Activated B cell treated with CpG ODN at 0.5 μM for 24 hours (primary cell): ENCODE measurements at regions not wholly inside any gene's neighbourhood (a gene's known extent, or its start where the extent isn't known, plus 50 kb on each side); places are given as distances from the start of the nearest gene placed in this dataset.

ENCODE experiments used
- ATAC-seq: fragments of 200-7000 bp; cut with Tn5 transposase; one replicate; pipeline ENCODE4 v1.10.0; 2021; ENCODE audit warnings: low read depth, mild to moderate bottlenecking, moderate library complexity
- CTCF ChIA-PET: fragments of 350-600 bp; sonication (Branson Sonifier 250); formaldehyde crosslinking; loops from one replicate; lab custom pipeline; 2021; ENCODE audit warnings: antibody characterized with exemption; lab: Charles Lee
- POLR2A ChIA-PET: fragments of 350-600 bp; sonication (Branson Sonifier 250); formaldehyde crosslinking; loops from one replicate; lab custom pipeline; 2021; ENCODE audit warnings: antibody characterized with exemption; lab: Charles Lee
- DNase-seq: peaks from one replicate; pipeline ENCODE4 v3.0.0; 2022
- H3K27ac Mint-ChIP-seq: one replicate; pipeline ENCODE4 v1.8.0; 2020; ENCODE audit warnings: mixed read lengths
- H3K27me3 Mint-ChIP-seq: one replicate; pipeline ENCODE4 v1.8.0; 2021; ENCODE audit warnings: mixed read lengths
- H3K36me3 Mint-ChIP-seq: one replicate; pipeline ENCODE4 v1.8.0; 2021; ENCODE audit warnings: low read depth, mixed read lengths
- H3K4me1 Mint-ChIP-seq: one replicate; pipeline ENCODE4 v1.8.0; 2021; ENCODE audit warnings: mixed read lengths
- H3K4me3 Mint-ChIP-seq: one replicate; pipeline ENCODE4 v1.8.0; 2020; ENCODE audit warnings: mild to moderate bottlenecking, mixed read lengths
- H3K9me3 Mint-ChIP-seq: one replicate; pipeline ENCODE4 v1.8.0; 2020; ENCODE audit warnings: mixed read lengths
- CTCF ChIP-seq: fragments of 200-600 bp; IDR thresholded peaks from one replicate; pipeline ENCODE4 v1.8.0; 2022; ENCODE audit warnings: antibody characterized with exemption, mild to moderate bottlenecking
- intact Hi-C: fragments of 100-400 bp; cut with micrococcal nuclease; formaldehyde crosslinking; loops from one replicate; pipeline ENCODE4 v1.15.1; 2024

GRCh38 chr7:1325246-1325645 lies 92.6 kb downstream of the UNCX start:
- ATAC-seq (no peak), DNase-seq (no peak)
- H3K4me3 Mint-ChIP-seq, result no peak overlapping the region
- H3K9me3 Mint-ChIP-seq, result no peaks in the 10 kb centered on the region
- CTCF ChIA-PET, result no interaction called here
- H3K36me3 Mint-ChIP-seq, result no peaks in the 10 kb centered on the region
- H3K4me1 Mint-ChIP-seq, result no peaks in the 10 kb centered on the region
- TF ChIP-seq CTCF, result no peak
- H3K27ac Mint-ChIP-seq, result no peak overlapping the region
- intact Hi-C loops, result no loop called here
- POLR2A ChIA-PET, result no interaction called here
- H3K27me3 Mint-ChIP-seq, result peaks cover 7% of the 10 kb centered on the region

GRCh38 chr7:1325646-1326510 lies 93.2 kb downstream of the UNCX start:
- Mint-ChIP-seq H3K4me3 (no peak overlapping the region), H3K27ac (no peak overlapping the region), H3K9me3 (no peaks in the 10 kb centered on the region), H3K4me1 (no peaks in the 10 kb centered on the region), H3K36me3 (no peaks in the 10 kb centered on the region), H3K27me3 (peaks cover 7% of the 10 kb centered on the region)
- DNase-seq, result no peak
- no peak for TF ChIP-seq CTCF
- ATAC-seq, result no peak
- ChIA-PET CTCF (no interaction called here), POLR2A (no interaction called here)
- intact Hi-C loops, result no loop called here

- Mint-ChIP-seq H3K27ac (no peak overlapping the region), H3K27me3 (peaks cover 7% of the 10 kb centered on the region), H3K36me3 (no peaks in the 10 kb centered on the region), H3K9me3 (no peaks in the 10 kb centered on the region), H3K4me3 (no peak overlapping the region), H3K4me1 (no peaks in the 10 kb centered on the region)
- POLR2A ChIA-PET, result no interaction called here
- ATAC-seq (no peak), DNase-seq (no peak)
- intact Hi-C loops, result no loop called here
- CTCF ChIA-PET, result no interaction called here
- no peak for TF ChIP-seq CTCF
These were observed 93.8 kb downstream of the UNCX start for GRCh38 chr7:1326511-1326785.

GRCh38 chr7:1329261-1329660 lies 96.6 kb downstream of the UNCX start:
- intact Hi-C loops, result no loop called here
- no peak for TF ChIP-seq CTCF
- Mint-ChIP-seq H3K27ac (no peak overlapping the region), H3K36me3 (no peaks in the 10 kb centered on the region), H3K4me1 (no peaks in the 10 kb centered on the region), H3K27me3 (peaks cover 9% of the 10 kb centered on the region), H3K9me3 (peaks cover under 1% of the 10 kb centered on the region), H3K4me3 (no peak overlapping the region)
- DNase-seq (no peak), ATAC-seq (no peak)
- ChIA-PET CTCF (no interaction called here), POLR2A (no interaction called here)

- POLR2A ChIA-PET, result no interaction called here
- peaks cover 2% of the 10 kb centered on the region for H3K9me3 Mint-ChIP-seq
- intact Hi-C loops, result no loop called here
- no peak overlapping the region for H3K27ac Mint-ChIP-seq
- CTCF ChIA-PET, result no interaction called here
- no peaks in the 10 kb centered on the region for H3K4me1 Mint-ChIP-seq
- H3K27me3 Mint-ChIP-seq, result peaks cover 8% of the 10 kb centered on the region
- ATAC-seq (no peak), DNase-seq (no peak)
- no peak overlapping the region for H3K4me3 Mint-ChIP-seq
- no peaks in the 10 kb centered on the region for H3K36me3 Mint-ChIP-seq
- TF ChIP-seq CTCF, result no peak
These were observed 97.5 kb downstream of the UNCX start for GRCh38 chr7:1329966-1330800.
